LNCaP clone FGC (cell line): ENCODE measurements at regions not wholly inside any gene's neighbourhood (a gene's known extent, or its start where the extent isn't known, plus 50 kb on each side); places are given as distances from the start of the nearest gene placed in this dataset.
A peak's percentile ranks its signal among the peaks of the same experiment; 100 is the strongest.

Source experiments
- DNase-seq: peaks from one replicate; pipeline ENCODE4 v3.0.0-alpha.2; 2011; ENCODE audit warnings: low read depth
- H3K4me3 ChIP-seq: 2 replicates; pipeline ENCODE4 v1.5.1; 2011; ENCODE audit warnings: mild to moderate bottlenecking, low read depth, low read length, control low read depth
- TF ChIP-seq, protein P1 (sequence below): IDR thresholded peaks from 2 replicates; pipeline ENCODE4 v1.5.1; 2012; ENCODE audit warnings: mild to moderate bottlenecking; ENCODE audit not compliant: control insufficient read depth, insufficient read depth; ENCODE audit errors: extremely low read depth

DNA sequence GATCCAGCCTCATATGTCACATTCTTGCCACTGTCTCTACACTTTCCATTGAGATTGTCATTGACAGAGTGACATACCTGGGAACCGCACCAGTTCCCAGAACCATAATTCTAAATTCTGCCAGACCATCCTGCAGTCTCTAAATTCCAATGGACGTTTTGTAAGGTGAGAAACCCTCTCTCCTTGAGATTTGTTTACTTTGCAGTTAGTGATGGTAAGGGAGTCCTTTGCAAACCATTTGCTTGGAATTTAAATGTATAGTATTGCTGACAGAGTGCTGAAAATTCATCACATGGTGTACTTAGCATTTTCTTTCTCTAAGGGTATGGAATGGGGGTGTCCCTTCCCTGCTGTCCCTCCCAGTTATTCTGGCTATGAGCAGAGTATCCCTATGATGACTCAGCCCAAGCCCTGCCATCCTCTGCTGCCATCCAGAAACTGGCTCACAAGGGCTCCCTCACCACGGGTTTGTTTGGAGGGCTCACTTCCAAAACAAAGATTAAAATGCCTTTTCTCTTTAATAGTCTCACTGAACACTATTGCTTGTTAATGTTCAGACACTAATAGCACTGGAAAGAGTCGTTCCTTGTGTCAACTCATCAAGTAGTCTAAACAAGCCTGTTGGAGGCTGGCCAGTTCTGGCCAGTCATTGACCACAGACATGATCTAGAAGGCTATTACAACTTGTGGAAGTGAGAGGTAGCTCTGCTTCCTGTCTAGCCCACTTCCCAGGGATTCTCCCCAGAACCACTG is 129.0 kb upstream of the HMGA2 start:
- H3K4me3 ChIP-seq, result no peak overlapping the region
- TF ChIP-seq, protein P1, sequence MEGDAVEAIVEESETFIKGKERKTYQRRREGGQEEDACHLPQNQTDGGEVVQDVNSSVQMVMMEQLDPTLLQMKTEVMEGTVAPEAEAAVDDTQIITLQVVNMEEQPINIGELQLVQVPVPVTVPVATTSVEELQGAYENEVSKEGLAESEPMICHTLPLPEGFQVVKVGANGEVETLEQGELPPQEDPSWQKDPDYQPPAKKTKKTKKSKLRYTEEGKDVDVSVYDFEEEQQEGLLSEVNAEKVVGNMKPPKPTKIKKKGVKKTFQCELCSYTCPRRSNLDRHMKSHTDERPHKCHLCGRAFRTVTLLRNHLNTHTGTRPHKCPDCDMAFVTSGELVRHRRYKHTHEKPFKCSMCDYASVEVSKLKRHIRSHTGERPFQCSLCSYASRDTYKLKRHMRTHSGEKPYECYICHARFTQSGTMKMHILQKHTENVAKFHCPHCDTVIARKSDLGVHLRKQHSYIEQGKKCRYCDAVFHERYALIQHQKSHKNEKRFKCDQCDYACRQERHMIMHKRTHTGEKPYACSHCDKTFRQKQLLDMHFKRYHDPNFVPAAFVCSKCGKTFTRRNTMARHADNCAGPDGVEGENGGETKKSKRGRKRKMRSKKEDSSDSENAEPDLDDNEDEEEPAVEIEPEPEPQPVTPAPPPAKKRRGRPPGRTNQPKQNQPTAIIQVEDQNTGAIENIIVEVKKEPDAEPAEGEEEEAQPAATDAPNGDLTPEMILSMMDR, result no peak
- DNase-seq, result peak; percentile 85

DNA sequence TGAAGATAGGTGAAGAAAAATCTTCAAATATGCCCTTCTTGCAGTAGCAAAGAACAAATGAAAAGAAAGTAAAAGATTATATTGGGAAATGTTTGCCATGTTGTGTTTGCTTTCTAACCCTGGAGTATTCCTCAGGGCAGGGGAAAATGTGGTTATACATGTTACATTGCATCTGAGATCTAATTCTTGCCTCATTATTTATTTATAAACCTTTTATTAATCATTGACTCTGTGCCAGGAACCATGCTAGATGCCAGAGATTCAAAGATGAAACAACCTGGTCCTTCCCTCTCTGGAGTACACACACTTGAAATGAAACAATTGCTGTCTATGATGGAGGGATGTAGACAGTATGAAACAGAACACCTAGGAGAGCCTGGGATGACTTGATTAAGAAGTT is 128.1 kb upstream of the HMGA2 start:
- no peak for DNase-seq
- no peak overlapping the region for H3K4me3 ChIP-seq
- TF ChIP-seq, protein P1, result no peak

DNA sequence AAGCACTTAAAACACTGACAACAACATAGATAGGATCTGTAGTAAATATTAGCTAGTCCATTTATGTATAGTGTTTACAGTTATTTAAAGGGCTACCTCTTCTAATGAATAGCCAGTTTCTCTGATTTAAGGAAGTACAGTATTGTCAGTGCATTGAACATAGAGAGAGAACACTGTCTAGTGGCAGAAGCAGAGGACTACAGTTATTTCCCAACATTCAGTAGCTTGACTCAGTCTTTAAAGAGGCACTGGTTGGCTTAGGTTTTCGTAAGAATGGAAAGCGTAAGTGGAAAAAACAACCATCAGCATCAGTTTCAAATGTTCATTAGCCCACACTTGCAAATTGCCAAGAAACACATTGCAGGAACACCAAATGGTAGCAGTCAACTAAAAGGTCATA is 125.0 kb upstream of the HMGA2 start:
- H3K4me3 ChIP-seq, result no peak overlapping the region
- peak; percentile 65 for DNase-seq
- TF ChIP-seq, protein P1, result peak; percentile 61

DNA sequence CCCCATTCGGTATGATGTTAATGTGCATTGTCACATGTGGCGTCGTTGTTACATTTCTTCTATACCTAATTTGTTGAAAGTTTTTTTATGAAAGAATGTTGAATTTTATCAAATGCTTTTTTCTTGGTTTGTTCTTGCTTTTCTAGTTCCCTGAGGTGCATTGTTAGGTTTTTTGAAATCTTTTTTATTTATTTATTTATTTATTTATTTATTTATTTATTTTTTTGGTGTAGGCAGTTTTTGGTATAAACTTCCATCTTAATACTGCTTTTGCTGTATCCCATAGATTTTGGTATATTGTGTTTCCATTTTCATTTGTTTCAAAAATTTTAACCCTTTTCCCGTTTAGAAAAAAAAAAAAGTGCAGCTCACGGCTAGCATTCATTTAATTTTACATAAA is 121.1 kb upstream of the HMGA2 start:
- DNase-seq, result no peak
- H3K4me3 ChIP-seq, result no peak overlapping the region
- TF ChIP-seq, protein P1, result no peak

DNA sequence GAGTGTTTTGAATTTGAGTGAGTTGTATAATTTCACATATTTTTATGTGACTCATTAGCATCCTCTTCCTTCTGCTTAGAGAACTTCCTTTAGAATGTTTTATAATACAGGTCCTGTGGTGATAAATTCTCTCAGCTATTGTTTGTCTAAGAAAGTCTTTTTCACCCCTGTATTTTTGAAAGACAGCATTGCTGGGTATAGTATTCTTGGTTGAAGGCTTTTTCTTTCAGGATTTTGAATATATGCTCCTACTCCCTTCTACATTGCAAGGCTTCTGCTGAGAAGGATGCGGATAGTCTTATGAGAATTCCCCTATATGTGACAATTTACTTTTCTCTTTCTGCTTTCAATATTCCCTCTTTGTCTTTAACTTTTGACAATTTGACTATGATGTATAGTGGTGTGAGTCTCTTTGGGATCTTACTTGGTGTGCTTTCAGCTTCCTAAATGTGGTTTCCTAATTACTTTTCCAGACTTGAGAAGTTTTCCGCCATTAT is 118.9 kb upstream of the HMGA2 start:
- TF ChIP-seq, protein P1, result no peak
- no peak for DNase-seq

DNA sequence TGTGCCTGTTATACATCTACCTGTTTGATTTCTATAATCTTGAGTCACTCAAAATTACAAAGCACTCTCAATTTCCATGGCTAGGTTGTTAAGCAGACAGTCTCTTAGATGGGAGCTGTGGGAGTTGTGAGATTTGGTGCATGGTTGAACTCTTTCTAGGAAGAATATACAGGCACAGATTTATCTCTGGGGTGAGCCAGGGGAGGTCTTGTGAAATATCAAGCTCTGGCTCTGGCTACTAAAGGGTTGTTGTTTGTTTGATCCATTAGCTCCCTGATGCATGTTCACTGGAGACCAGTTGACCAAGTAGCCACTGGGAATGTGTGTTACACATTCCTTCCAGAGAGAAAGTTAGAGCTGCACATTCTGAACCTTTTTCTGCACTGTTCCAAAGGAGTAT is 117.2 kb upstream of the HMGA2 start:
- H3K4me3 ChIP-seq, result no peak overlapping the region
- TF ChIP-seq, protein P1, result no peak
- DNase-seq, result no peak

More for the DNA sequence above, 118.9 kb upstream of the HMGA2 start:
- H3K4me3 ChIP-seq, result no peak overlapping the region
